IMR-90 (cell line): ENCODE measurements at regions not wholly inside any gene's neighbourhood (a gene's known extent, or its start where the extent isn't known, plus 50 kb on each side); places are given as distances from the start of the nearest gene placed in this dataset.

Source experiments
- ATAC-seq: fragments of 200-7000 bp; cut with Tn5 transposase; 2 replicates; pipeline ENCODE4 v1.9.1; 2020; ENCODE audit warnings: low read depth, mild to moderate bottlenecking, moderate library complexity
- BruUV-seq: library from RNA; stranded (reverse); fragments of 400-500 nt; replicated peaks from 2 replicates; lab custom pipeline; 2021; lab: Mats Ljungman, UMichigan
- CTCF ChIA-PET: fragments of 300-600 bp; formaldehyde crosslinking; extraction: SDS; loops from one replicate; lab custom pipeline; 2021; ENCODE audit warnings: antibody characterized with exemption; lab: Yijun Ruan, JAX
- POLR2A ChIA-PET: fragments of 300-600 bp; sonication (Branson Sonifier 250); formaldehyde crosslinking; loops from one replicate; lab custom pipeline; 2022; ENCODE audit warnings: antibody characterized with exemption; ENCODE audit not compliant: unreplicated experiment; lab: Charles Lee
- DNase-seq: peaks from one replicate; pipeline ENCODE4 v3.0.0; 2013
- H2AFZ ChIP-seq: replicated peaks from 2 replicates; pipeline ENCODE3; 2013; ENCODE audit warnings: low read length, mild to moderate bottlenecking; ENCODE audit not compliant: poor library complexity
- H2AK5ac ChIP-seq: 2 replicates; pipeline ENCODE4 v1.6.1; 2013; ENCODE audit warnings: low read depth, low read length, inconsistent platforms
- H2AK9ac ChIP-seq: replicated peaks from 2 replicates; pipeline ENCODE3; 2013; ENCODE audit warnings: mild to moderate bottlenecking, low read depth, low read length, moderate library complexity; ENCODE audit not compliant: poor library complexity
- H2BK120ac ChIP-seq: 2 replicates; pipeline ENCODE4 v1.6.1; 2013; ENCODE audit warnings: low read depth, low read length, inconsistent platforms
- H2BK15ac ChIP-seq: 3 replicates; pipeline ENCODE4 v1.6.1; 2013; ENCODE audit warnings: low read depth, low read length, inconsistent platforms
- H2BK20ac ChIP-seq: 2 replicates; pipeline ENCODE4 v1.6.1; 2013; ENCODE audit warnings: low read depth, mild to moderate bottlenecking, inconsistent platforms, low read length, moderate library complexity
- H2BK5ac ChIP-seq: 2 replicates; pipeline ENCODE4 v1.6.1; 2013; ENCODE audit warnings: mild to moderate bottlenecking, low read depth, low read length, inconsistent platforms; ENCODE audit not compliant: poor library complexity, severe bottlenecking
- H3K14ac ChIP-seq: replicated peaks from 2 replicates; pipeline ENCODE4 v1.6.1; 2013; ENCODE audit warnings: low read depth, low read length, inconsistent platforms
- H3K18ac ChIP-seq: 2 replicates; pipeline ENCODE4 v1.6.1; 2013; ENCODE audit warnings: low read depth, low read length, control low read depth
- H3K23ac ChIP-seq: 2 replicates; pipeline ENCODE4 v1.6.1; 2013; ENCODE audit warnings: low read depth, low read length, inconsistent platforms
- H3K27ac ChIP-seq: 2 replicates; pipeline ENCODE4 v1.5.1; 2013; ENCODE audit warnings: mild to moderate bottlenecking, control low read depth, low read length; ENCODE audit not compliant: insufficient read depth
- H3K27me3 ChIP-seq: 2 replicates; pipeline ENCODE4 v1.6.1; 2013; ENCODE audit warnings: low read length; ENCODE audit not compliant: control insufficient read depth, insufficient read depth
- H3K36me3 ChIP-seq: 2 replicates; pipeline ENCODE4 v1.6.1; 2013; ENCODE audit warnings: low read length, mixed read lengths; ENCODE audit not compliant: control insufficient read depth, insufficient read depth
- H3K4ac ChIP-seq: 2 replicates; pipeline ENCODE4 v1.6.1; 2013; ENCODE audit warnings: low read depth, low read length, inconsistent platforms
- H3K4me1 ChIP-seq: 2 replicates; pipeline ENCODE4 v1.6.1; 2013; ENCODE audit warnings: low read length, mixed read lengths; ENCODE audit not compliant: control insufficient read depth, insufficient read depth
- H3K4me2 ChIP-seq: 2 replicates; pipeline ENCODE4 v1.6.1; 2013; ENCODE audit warnings: low read depth, mild to moderate bottlenecking, control low read depth, low read length, moderate library complexity
- H3K4me3 ChIP-seq: 2 replicates; pipeline ENCODE4 v1.5.1; 2013; ENCODE audit warnings: low read depth, mild to moderate bottlenecking, control low read depth, low read length, moderate library complexity; ENCODE audit not compliant: insufficient read depth
- H3K56ac ChIP-seq: 2 replicates; pipeline ENCODE4 v1.6.1; 2013; ENCODE audit warnings: low read length, inconsistent platforms; ENCODE audit not compliant: insufficient read depth; ENCODE audit errors: extremely low read depth
- H3K79me1 ChIP-seq, 2 experiments: 2 replicates each; pipeline ENCODE4 v1.6.1; 2013; ENCODE audit warnings: low read length in 2 of 2, inconsistent platforms in 1 of 2, low read depth in 1 of 2
- H3K9ac ChIP-seq: 2 replicates; pipeline ENCODE4 v1.6.1; 2013; ENCODE audit warnings: low read depth, low read length, control low read depth
- H3K9me1 ChIP-seq: 2 replicates; pipeline ENCODE4 v1.6.1; 2013; ENCODE audit warnings: low read length, inconsistent platforms; ENCODE audit not compliant: insufficient read depth
- H3K9me3 ChIP-seq: 2 replicates; pipeline ENCODE4 v1.6.1; 2013; ENCODE audit warnings: low read length; ENCODE audit not compliant: control insufficient read depth, insufficient read depth
- H4K20me1 ChIP-seq: 2 replicates; pipeline ENCODE4 v1.6.1; 2013; ENCODE audit warnings: low read length, inconsistent platforms; ENCODE audit not compliant: insufficient read depth
- H4K5ac ChIP-seq: 2 replicates; pipeline ENCODE4 v1.6.1; 2013; ENCODE audit warnings: mild to moderate bottlenecking, low read depth, low read length, control low read depth
- H4K8ac ChIP-seq, 2 experiments: 2 replicates each; pipeline ENCODE4 v1.6.1; 2013; ENCODE audit warnings: low read depth in 2 of 2, low read length in 2 of 2, control low read depth in 1 of 2, inconsistent platforms in 1 of 2
- H4K91ac ChIP-seq: 2 replicates; pipeline ENCODE4 v1.6.1; 2013; ENCODE audit warnings: low read depth, low read length, inconsistent platforms; ENCODE audit not compliant: insufficient read depth
- MXI1 ChIP-seq: IDR thresholded peaks from 2 replicates; pipeline ENCODE4 v1.6.1; 2012; ENCODE audit warnings: low read depth, mild to moderate bottlenecking, low read length, moderate library complexity, borderline replicate concordance
- WGBS, 2 experiments: methylation state at CpG; one replicate each; pipeline versions ENCODE4 v1.1.5 to v1.1.7; 2013; ENCODE audit warnings: missing lambda C conversion rate in 2 of 2; ENCODE audit not compliant: insufficient read length in 1 of 2; ENCODE audit errors: extremely low coverage in 2 of 2; 5-methylcytosine and 5-hydroxymethylcytosine counted together
- dilution Hi-C: fragments of 300-500 bp; cut with HindIII; formaldehyde crosslinking; loops from one replicate; pipeline ENCODE4 v1.14.3; 2018; ENCODE audit warnings: low sequenced_read_pairs; ENCODE audit not compliant: unreplicated experiment
- in situ Hi-C: fragments of 300-500 bp; cut with MboI; formaldehyde crosslinking; loops from 3 replicates; pipeline ENCODE4 v1.14.3; 2019; ENCODE audit warnings: low sequenced_read_pairs, inconsistent platforms, mixed read lengths
- intact Hi-C: fragments of 100-400 bp; cut with micrococcal nuclease; formaldehyde crosslinking; loops from 2 replicates; pipeline ENCODE4 v1.10.0; 2022

GRCh38 chr3:6491768-6492167 is 369.1 kb upstream of the GRM7 start:
- H4K5ac ChIP-seq: no peak overlapping the region
- no peaks in the 10 kb centered on the region for H3K27me3 ChIP-seq
- no peak overlapping the region for H3K23ac ChIP-seq
- no TSS peak for BruUV-seq
- POLR2A ChIA-PET: no interaction called here
- H3K56ac ChIP-seq: no peak overlapping the region
- no peaks in the 10 kb centered on the region for H4K20me1 ChIP-seq
- no peaks in the 10 kb centered on the region for H3K36me3 ChIP-seq
- in situ Hi-C loops (no loop called here), dilution Hi-C loops (no loop called here), intact Hi-C loops (no loop called here)
- no peak overlapping the region for H3K4me3 ChIP-seq
- no peak overlapping the region for H3K4ac ChIP-seq
- no peak overlapping the region for H3K27ac ChIP-seq
- no peak overlapping the region for H3K9ac ChIP-seq
- H2BK5ac ChIP-seq: no peak overlapping the region
- CTCF ChIA-PET: no interaction called here
- TF ChIP-seq MXI1: no peak
- peaks cover 10% of the 10 kb centered on the region; the same call in 1 of the 2 replicates for H3K9me3 ChIP-seq
- no peaks in the 10 kb centered on the region for H3K9me1 ChIP-seq
- no peak overlapping the region for H2AK9ac ChIP-seq
- H2BK120ac ChIP-seq: no peak overlapping the region
- H3K14ac ChIP-seq: no peak overlapping the region
- H2BK20ac ChIP-seq: no peak overlapping the region
- no peak overlapping the region for H2AK5ac ChIP-seq
- no peak overlapping the region for H2AFZ ChIP-seq
- H2BK15ac ChIP-seq: no peak overlapping the region
- DNase-seq: no peak
- WGBS, 2 experiments: no CpG with 5 or more reads among the region's 2 CpGs
- H3K18ac ChIP-seq: no peak overlapping the region
- no peaks in the 10 kb centered on the region for H3K79me1 ChIP-seq
- ATAC-seq: no peak
- no peaks in the 10 kb centered on the region for H3K4me1 ChIP-seq
- H3K4me2 ChIP-seq: no peak overlapping the region
- H4K8ac ChIP-seq: no peak overlapping the region
- no peak overlapping the region for H4K91ac ChIP-seq
